ENCODE measurements at regions not wholly inside any gene's neighbourhood (a gene's known extent, or its start where the extent isn't known, plus 50 kb on each side); places are given as distances from the start of the nearest gene placed in this dataset.

DNA sequence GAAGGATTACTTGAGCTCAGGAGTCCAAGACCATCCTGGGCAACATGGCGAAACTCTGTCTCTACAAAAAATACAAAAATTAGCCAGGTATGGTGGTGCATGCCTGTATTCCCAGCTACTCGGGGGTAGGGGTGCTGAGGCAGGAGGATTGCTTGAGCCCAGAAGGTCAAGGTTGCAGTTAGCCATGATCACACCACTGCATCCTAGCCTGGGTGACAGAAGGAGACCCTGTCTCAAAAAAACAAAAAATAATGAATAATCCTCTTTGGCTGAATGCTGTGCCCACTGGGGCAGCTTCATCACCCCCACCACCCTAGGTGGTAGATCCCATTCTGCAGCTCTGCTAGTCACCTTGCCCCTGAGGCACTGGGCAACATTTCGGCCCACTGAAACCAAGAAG lies 109.4 kb downstream of the ZFP36L2 start:
- TF ChIP-seq CTCF (IDR thresholded peaks at IDR 0.05; ENCODE audit: insufficient read depth, low read length) (no peak), POLR2AphosphoS5 (IDR thresholded peaks at IDR 0.05; ENCODE audit: low read depth) (no peak), REST (IDR thresholded peaks at IDR 0.05; ENCODE audit: insufficient replicate concordance, low read depth) (no peak), GABPA (IDR thresholded peaks at IDR 0.05; ENCODE audit: low read depth) (no peak)
